ENCODE measurements at regions not wholly inside any gene's neighbourhood (a gene's known extent, or its start where the extent isn't known, plus 50 kb on each side); places are given as distances from the start of the nearest gene placed in this dataset.

GRCh38 chr2:221624475-221624874 is 52.4 kb upstream of the EPHA4 start:
- TF ChIP-seq POLR2A (IDR thresholded peaks at IDR 0.05): no peak
- TF ChIP-seq CTCF (IDR thresholded peaks at IDR 0.05): no peak
